GM12878 (cell line): ENCODE measurements at regions not wholly inside any gene's neighbourhood (a gene's known extent, or its start where the extent isn't known, plus 50 kb on each side); places are given as distances from the start of the nearest gene placed in this dataset.

Source experiments
- ATAC-seq: fragments of 200-7000 bp; cut with Tn5 transposase; 3 replicates; pipeline ENCODE4 v1.9.1; 2020; ENCODE audit warnings: mild to moderate bottlenecking, moderate library complexity
- BruUV-seq: library from RNA; stranded (reverse); fragments of 400-500 nt; replicated peaks from 2 replicates; lab custom pipeline; 2021; lab: Mats Ljungman, UMichigan
- CTCF ChIA-PET: fragments of 300-600 bp; sonication (Branson Sonifier 250); formaldehyde crosslinking; extraction: SDS; loops from one replicate; lab custom pipeline; 2021; ENCODE audit warnings: inconsistent platforms; lab: Yijun Ruan, JAX
- POLR2A ChIA-PET: fragments of 350-600 bp; formaldehyde crosslinking; extraction: SDS; loops from one replicate; lab custom pipeline; 2021; ENCODE audit warnings: inconsistent platforms; lab: Charles Lee
- RAD21 ChIA-PET: fragments of 300-600 bp; sonication (Branson Sonifier 250); formaldehyde crosslinking; loops from one replicate; lab custom pipeline; 2023; ENCODE audit warnings: antibody characterized with exemption; ENCODE audit not compliant: unreplicated experiment; lab: Charles Lee
- SMC1A ChIA-PET: fragments of 300-600 bp; sonication (Branson Sonifier 250); formaldehyde crosslinking; loops from one replicate; lab custom pipeline; 2023; ENCODE audit not compliant: unreplicated experiment, uncharacterized antibody; lab: Charles Lee
- DNase-seq: peaks from one replicate; pipeline ENCODE4 v3.0.0-alpha.2; 2011; ENCODE audit warnings: low read depth, low spot score
- FAIRE-seq: peaks from 3 replicates; lab custom pipeline; 2011; peaks lifted over from hg19 to GRCh38; lab: Jason Lieb, UNC
- H2AFZ ChIP-seq: 2 replicates; pipeline ENCODE4 v1.6.0; 2011; ENCODE audit warnings: low read depth, low read length, control low read depth; ENCODE audit not compliant: control insufficient read depth
- H3K27ac ChIP-seq: 2 replicates; pipeline ENCODE4 v1.5.1; 2011; ENCODE audit warnings: control low read depth; ENCODE audit not compliant: control insufficient read depth, insufficient read depth
- H3K27me3 ChIP-seq, 2 experiments: replicated peaks in 1 of 2; 2 replicates each; pipeline versions ENCODE4 v1.6.0 to v1.6.1; 2011; ENCODE audit warnings: low read length in 1 of 2; ENCODE audit not compliant: control insufficient read depth in 2 of 2, insufficient read depth in 2 of 2
- H3K36me3 ChIP-seq, 2 experiments: 2 replicates each; pipeline ENCODE4 v1.5.1; 2011; ENCODE audit warnings: low read length in 1 of 2; ENCODE audit not compliant: control insufficient read depth in 2 of 2, insufficient read depth in 2 of 2
- H3K4me1 ChIP-seq: 2 replicates; pipeline ENCODE4 v1.6.1; 2011; ENCODE audit warnings: mild to moderate bottlenecking, low read length, moderate library complexity, mixed read lengths; ENCODE audit not compliant: control insufficient read depth, insufficient read depth
- H3K4me2 ChIP-seq: 2 replicates; pipeline ENCODE4 v1.6.0; 2011; ENCODE audit warnings: control low read depth; ENCODE audit not compliant: control insufficient read depth, insufficient read depth
- H3K4me3 ChIP-seq: fragments of 200-600 bp; sonication (generic); 2 replicates; pipeline ENCODE4 v1.5.1; 2016
- H3K79me2 ChIP-seq: 2 replicates; pipeline ENCODE4 v1.6.0; 2011; ENCODE audit warnings: low read length; ENCODE audit not compliant: control insufficient read depth, insufficient read depth
- H3K9ac ChIP-seq: 2 replicates; pipeline ENCODE4 v1.8.0; 2011; ENCODE audit warnings: low read length, control low read depth, mixed read lengths; ENCODE audit not compliant: control insufficient read depth, insufficient read depth
- H3K9me3 ChIP-seq: replicated peaks from 3 replicates; pipeline ENCODE4 v1.5.1; 2011; ENCODE audit warnings: mild to moderate bottlenecking, low read length; ENCODE audit not compliant: control insufficient read depth, insufficient read depth
- H4K20me1 ChIP-seq: 2 replicates; pipeline ENCODE4 v1.6.0; 2011; ENCODE audit not compliant: control insufficient read depth, insufficient read depth
- CBFB ChIP-seq: IDR thresholded peaks from 2 replicates; pipeline ENCODE4 v1.6.1; 2016; ENCODE audit warnings: antibody characterized with exemption, low read depth
- CEBPB ChIP-seq, 2 experiments: fragments of 150-350 bp in 1 of 2; IDR thresholded peaks; 2 replicates each; pipeline ENCODE4 v1.6.1; 2012 to 2014; ENCODE audit warnings: low read depth in 2 of 2, low read length in 2 of 2, borderline replicate concordance in 1 of 2, inconsistent platforms in 1 of 2
- EED ChIP-seq: sonication (generic); IDR thresholded peaks from 2 replicates; pipeline ENCODE4 v1.6.1; 2016; ENCODE audit warnings: antibody characterized with exemption, low read depth
- EGR1 ChIP-seq, 2 experiments: IDR thresholded peaks; 1 replicate in 1 of 2; 2 replicates in 1 of 2; pipeline ENCODE4 v1.6.1; 2011 to 2012; ENCODE audit warnings: low read depth in 2 of 2, low read length in 2 of 2, borderline replicate concordance in 1 of 2, mild to moderate bottlenecking in 1 of 2, moderate library complexity in 1 of 2
- KDM1A ChIP-seq: fragments of 200-600 bp; sonication (generic); IDR thresholded peaks from 2 replicates; pipeline ENCODE4 v1.6.1; 2016; ENCODE audit warnings: borderline replicate concordance
- MEF2A ChIP-seq: IDR thresholded peaks from 2 replicates; pipeline ENCODE4 v1.6.1; 2011; ENCODE audit warnings: low read depth, mild to moderate bottlenecking, low read length, moderate library complexity; ENCODE audit not compliant: insufficient read depth
- NFYA ChIP-seq: IDR thresholded peaks from 2 replicates; pipeline ENCODE4 v1.6.1; 2011; ENCODE audit warnings: low read depth, mild to moderate bottlenecking, low read length, improper control_type of control experiment, borderline replicate concordance
- NR2C1 ChIP-seq: fragments of 450-650 bp; IDR thresholded peaks from 2 replicates; pipeline ENCODE4 v1.6.1; 2017; ENCODE audit warnings: antibody characterized with exemption, mild to moderate bottlenecking, moderate library complexity
- NR2F1 ChIP-seq: fragments of 450-650 bp; conservative IDR thresholded peaks from 2 replicates; pipeline ENCODE4 v1.6.1; 2017; ENCODE audit warnings: mild to moderate bottlenecking
- PKNOX1 ChIP-seq: fragments of 450-650 bp; IDR thresholded peaks from 2 replicates; pipeline ENCODE4 v1.6.1; 2016; ENCODE audit warnings: mild to moderate bottlenecking
- POLR2AphosphoS2 ChIP-seq: IDR thresholded peaks from 2 replicates; pipeline ENCODE4 v1.6.1; 2011; ENCODE audit warnings: low read depth, mild to moderate bottlenecking, low read length, improper control_type of control experiment, moderate library complexity
- RAD51 ChIP-seq: fragments of 450-650 bp; IDR thresholded peaks from 2 replicates; pipeline ENCODE4 v1.6.1; 2016; ENCODE audit warnings: moderate library complexity, mild to moderate bottlenecking, inconsistent platforms
- RCOR1 ChIP-seq: conservative IDR thresholded peaks from 2 replicates; pipeline ENCODE4 v1.6.1; 2012; ENCODE audit warnings: low read depth, low read length, improper control_type of control experiment
- SMAD1 ChIP-seq: fragments of 450-650 bp; IDR thresholded peaks from 2 replicates; pipeline ENCODE4 v1.6.1; 2018; ENCODE audit warnings: mild to moderate bottlenecking, low read depth; ENCODE audit not compliant: partially characterized antibody
- SMARCA5 ChIP-seq: fragments of 450-650 bp; IDR thresholded peaks from 2 replicates; pipeline ENCODE4 v1.6.1; 2017; ENCODE audit warnings: mild to moderate bottlenecking
- SUPT20H ChIP-seq: IDR thresholded peaks from 2 replicates; pipeline ENCODE4 v1.6.1; 2011; ENCODE audit warnings: low read depth, mild to moderate bottlenecking, low read length, moderate library complexity, borderline replicate concordance; ENCODE audit not compliant: control insufficient read depth
- WRNIP1 ChIP-seq: IDR thresholded peaks from 2 replicates; pipeline ENCODE4 v1.6.1; 2011; ENCODE audit warnings: low read depth, low read length, improper control_type of control experiment, borderline replicate concordance
- YBX1 ChIP-seq: fragments of 450-650 bp; IDR thresholded peaks from 2 replicates; pipeline ENCODE4 v1.6.1; 2016; ENCODE audit warnings: antibody characterized with exemption
- ZNF24 ChIP-seq: fragments of 450-650 bp; IDR thresholded peaks from 2 replicates; pipeline ENCODE4 v1.6.1; 2017; ENCODE audit warnings: antibody characterized with exemption, mild to moderate bottlenecking
- ZNF622 ChIP-seq: fragments of 450-650 bp; IDR thresholded peaks from 2 replicates; pipeline ENCODE4 v1.6.1; 2017; ENCODE audit warnings: mild to moderate bottlenecking, inconsistent platforms
- WGBS: methylation state at CpG from one replicate; pipeline ENCODE4 v1.1.6; 2016; ENCODE audit warnings: low lambda C conversion rate; ENCODE audit not compliant: insufficient replicate concordance, insufficient coverage; ENCODE audit errors: missing lambda C conversion rate; 5-methylcytosine and 5-hydroxymethylcytosine counted together
- in situ Hi-C: fragments of 300-500 bp; cut with MboI; formaldehyde crosslinking; loops from 9 replicates; pipeline ENCODE4 v1.14.3; 2018; ENCODE audit warnings: mixed read lengths
- intact Hi-C: fragments of 100-400 bp; cut with micrococcal nuclease; formaldehyde crosslinking; loops from one replicate; pipeline ENCODE4 v1.14.2; 2022; ENCODE audit not compliant: unreplicated experiment

DNA sequence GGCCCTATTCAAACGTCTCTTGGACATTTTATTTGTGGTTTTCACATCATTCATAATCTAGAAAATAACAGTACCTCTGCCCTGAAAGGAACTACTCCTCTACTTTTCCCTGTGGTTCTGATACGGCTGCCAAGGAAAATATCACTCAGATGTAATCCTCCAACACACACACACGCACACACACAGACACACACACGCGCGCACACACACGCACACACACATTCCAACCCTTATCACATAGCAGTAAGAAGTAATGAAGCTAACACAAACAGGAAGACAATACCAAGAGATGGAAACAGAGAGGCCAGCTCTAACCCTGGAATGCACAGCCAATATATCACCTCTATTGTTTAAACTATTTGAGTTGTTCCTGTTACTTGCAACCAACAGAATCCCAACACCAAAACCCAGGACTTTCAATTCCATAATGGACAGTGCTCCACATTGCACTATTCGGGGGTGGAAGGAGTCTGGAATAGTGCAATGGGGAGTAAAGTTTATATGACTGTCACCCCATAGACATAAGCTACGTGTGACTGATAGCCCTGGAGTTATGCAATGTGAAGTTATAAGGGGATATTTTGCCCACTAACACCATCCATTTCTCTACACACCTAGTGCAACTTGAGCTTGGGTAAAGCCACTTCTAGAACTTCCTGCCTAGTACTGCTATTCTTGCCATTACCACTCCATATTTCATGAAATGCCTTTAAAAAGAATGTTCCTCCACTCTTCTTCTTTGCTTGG lies 71.3 kb upstream of the FNDC3B start:
- no peaks in the 10 kb centered on the region for H4K20me1 ChIP-seq
- in situ Hi-C loops, result no loop called here
- H3K27me3 ChIP-seq, result no peaks in the 10 kb centered on the region
- ChIA-PET RAD21 (interaction anchor here (1.1 kb wide), 1 partner anchor 68 kb away, joined by 5 read pairs; no protein-coding TSS in a partner anchor), POLR2A (no interaction called here), SMC1A (no interaction called here)
- no peaks in the 10 kb centered on the region; the same call in 2 of the 3 replicates for H3K9me3 ChIP-seq
- 70% methylated on average over 9 of the region's 9 CpGs for WGBS
- H3K79me2 ChIP-seq, result no peaks in the 10 kb centered on the region
- no peak for DNase-seq
- no peak for FAIRE-seq
- no peak overlapping the region for H3K9ac ChIP-seq
- H3K4me3 ChIP-seq, result no peak overlapping the region
- no peak overlapping the region for H3K4me2 ChIP-seq
- no peaks in the 10 kb centered on the region for H3K36me3 ChIP-seq
- TF ChIP-seq NR2C1, result no peak
- no peak for TF ChIP-seq CBFB
- TF ChIP-seq EED, result no peak
- TF ChIP-seq SMARCA5, result no peak
- no peak for TF ChIP-seq ZNF622
- TF ChIP-seq EGR1 (IDR thresholded peaks at IDR 0.05; ENCODE audit: borderline replicate concordance in 1 of 2, low read depth in 2 of 2, low read length in 2 of 2), result no peak
- no peak for TF ChIP-seq POLR2AphosphoS2
- no peak for TF ChIP-seq MEF2A
- TF ChIP-seq NR2F1, result no peak
- TF ChIP-seq YBX1, result no peak
- no peak for TF ChIP-seq PKNOX1
- no peak for TF ChIP-seq NFYA
- no peak for TF ChIP-seq RAD51
- no peak for TF ChIP-seq RCOR1
- TF ChIP-seq CEBPB (IDR thresholded peaks at IDR 0.05; ENCODE audit: borderline replicate concordance in 1 of 2, low read depth in 2 of 2, low read length in 2 of 2), result no peak
- TF ChIP-seq SUPT20H, result no peak
- TF ChIP-seq WRNIP1, result no peak
- no peak for TF ChIP-seq KDM1A
- no peak for TF ChIP-seq ZNF24
- no peak for TF ChIP-seq SMAD1
- TF ChIP-seq, all 136 proteins: peak for 0
- intact Hi-C loops, result no loop called here
- BruUV-seq, result no TSS peak
- CTCF ChIA-PET, result interaction anchor here (1.2 kb wide), 1 partner anchor 9 kb away, joined by 4 read pairs; no protein-coding TSS in a partner anchor
- no peak for ATAC-seq
- H3K4me1 ChIP-seq, result no peaks in the 10 kb centered on the region
- H3K27ac ChIP-seq, result no peak overlapping the region
- no peak overlapping the region for H2AFZ ChIP-seq
